Liver (tissue), 3 donors: ENCODE measurements at regions not wholly inside any gene's neighbourhood (a gene's known extent, or its start where the extent isn't known, plus 50 kb on each side); places are given as distances from the start of the nearest gene placed in this dataset.

Experiments
- CTCF ChIP-seq: fragments of 150-350 bp; IDR thresholded peaks from 2 replicates; pipeline ENCODE4 v1.5.1; 2017; ENCODE audit warnings: improper control_type of control experiment, low read depth, low read length; ENCODE audit not compliant: missing input control
- RAD21 ChIP-seq, 2 donors: IDR thresholded peaks; 2 replicates each; pipeline ENCODE4 v1.6.1; 2016; ENCODE audit warnings: antibody characterized with exemption in 2 of 2, mild to moderate bottlenecking in 2 of 2
- REST ChIP-seq: IDR thresholded peaks from 2 replicates; pipeline ENCODE4 v1.6.1; 2016; ENCODE audit warnings: antibody characterized with exemption, mild to moderate bottlenecking
- SP1 ChIP-seq: IDR thresholded peaks from 2 replicates; pipeline ENCODE4 v1.6.1; 2018; ENCODE audit warnings: antibody characterized with exemption, mild to moderate bottlenecking
- TAF1 ChIP-seq: conservative IDR thresholded peaks from 2 replicates; pipeline ENCODE4 v1.6.1; 2016; ENCODE audit warnings: antibody characterized with exemption, mild to moderate bottlenecking
- YY1 ChIP-seq: IDR thresholded peaks from 2 replicates; pipeline ENCODE4 v1.6.1; 2016; ENCODE audit warnings: antibody characterized with exemption, mild to moderate bottlenecking
- ZBTB33 ChIP-seq: IDR thresholded peaks from 2 replicates; pipeline ENCODE4 v1.6.1; 2016; ENCODE audit warnings: antibody characterized with exemption
- donor health status: healthy.
- donor health status: healthy.

DNA sequence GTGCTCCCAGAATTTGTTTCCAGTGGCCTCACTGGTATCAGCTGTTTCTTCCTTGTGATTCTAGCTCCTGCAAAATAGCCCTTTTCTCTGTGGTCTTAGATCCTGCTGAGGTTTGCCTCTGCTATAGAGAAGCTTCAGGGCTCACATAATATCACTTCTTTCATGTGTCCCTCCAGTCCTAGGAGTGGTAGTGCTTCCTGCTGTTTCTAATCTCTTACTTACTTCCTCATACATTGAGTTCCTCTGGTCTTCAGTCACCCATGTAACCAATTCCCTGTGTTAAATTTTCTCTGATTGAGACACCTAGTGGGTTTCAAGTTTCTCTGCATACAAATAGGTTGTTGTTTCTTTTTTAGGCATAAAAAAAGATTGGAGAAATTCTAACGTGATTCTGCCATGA lies 1567.9 kb downstream of the ARAP2 start:
- no peak for TF ChIP-seq CTCF
- TF ChIP-seq YY1: no peak
- no peak for TF ChIP-seq SP1
- TF ChIP-seq REST: no peak
- no peak for TF ChIP-seq TAF1
- TF ChIP-seq ZBTB33: no peak
- TF ChIP-seq RAD21 (IDR thresholded peaks at IDR 0.05): no peak
